Esophagus muscularis mucosa (tissue), 4 donors: ENCODE measurements at regions not wholly inside any gene's neighbourhood (a gene's known extent, or its start where the extent isn't known, plus 50 kb on each side); places are given as distances from the start of the nearest gene placed in this dataset.

Source experiments
- DNase-seq: peaks from one replicate; pipeline ENCODE4 v3.0.0-alpha.2; 2017; ENCODE audit errors: extremely low spot score
- H3K27ac ChIP-seq, 4 donors: fragments of 200-600 bp; sonication (generic); replicated peaks in 1 of 4; 1 replicate in 3 of 4; 2 replicates in 1 of 4; pipeline ENCODE4 v1.5.1; 2016 to 2019; ENCODE audit warnings: mild to moderate bottlenecking in 1 of 4
- H3K27me3 ChIP-seq, 4 donors: fragments of 200-600 bp; sonication (generic); one replicate each; pipeline versions ENCODE4 v1.5.1 to v1.6.0; 2016 to 2019
- H3K36me3 ChIP-seq, 4 donors: fragments of 200-600 bp; sonication (generic); one replicate each; pipeline ENCODE4 v1.5.1; 2016 to 2019
- H3K4me1 ChIP-seq, 4 donors: fragments of 200-600 bp; sonication (generic); one replicate each; pipeline ENCODE4 v1.5.1; 2016 to 2019
- H3K4me3 ChIP-seq, 4 donors: fragments of 200-600 bp; sonication (generic); 1 replicate in 2 of 4; 2 replicates in 2 of 4; pipeline ENCODE4 v1.5.1; 2016 to 2019; ENCODE audit warnings: mild to moderate bottlenecking in 4 of 4, moderate library complexity in 1 of 4
- H3K9me3 ChIP-seq, 4 donors: fragments of 200-600 bp; sonication (generic); 1 replicate in 3 of 4; 2 replicates in 1 of 4; pipeline ENCODE4 v1.5.1; 2016 to 2019
- CTCF ChIP-seq, 3 experiments: fragments of 200-600 bp in 2 of 3; fragments of 450-650 bp in 1 of 3; sonication (generic) in 2 of 3; IDR thresholded peaks; one replicate each; pipeline ENCODE4 v1.5.1; 2017 to 2019; ENCODE audit warnings: antibody characterized with exemption in 3 of 3, mild to moderate bottlenecking in 2 of 3, moderate library complexity in 1 of 3
- EP300 ChIP-seq: sonication (generic); formaldehyde crosslinking; IDR thresholded peaks from one replicate; pipeline ENCODE4 v1.6.1; 2017; ENCODE audit warnings: antibody characterized with exemption
- POLR2A ChIP-seq: fragments of 450-650 bp; IDR thresholded peaks from one replicate; pipeline ENCODE4 v1.6.1; 2017; ENCODE audit warnings: antibody characterized with exemption, moderate library complexity, mild to moderate bottlenecking, low read depth
- POLR2AphosphoS5 ChIP-seq, 2 donors: sonication (generic); formaldehyde crosslinking; IDR thresholded peaks; one replicate each; pipeline ENCODE4 v1.6.1; 2017; ENCODE audit warnings: antibody characterized with exemption in 2 of 2
- WGBS: methylation state at CpG from one replicate; pipeline ENCODE4 v1.1.5; 2018; 5-methylcytosine and 5-hydroxymethylcytosine counted together
- intact Hi-C: fragments of 100-400 bp; cut with DNase I; formaldehyde crosslinking; loops from one replicate; pipeline ENCODE4 v1.15.1; 2023

GRCh38 chr4:175374459-175374858 lies 437.6 kb downstream of the GPM6A start:
- Histone ChIP-seq H3K9me3 (no peaks in the 10 kb centered on the region), H3K4me1 (no peaks in the 10 kb centered on the region), H3K4me3 (no peak overlapping the region), H3K27ac (no peak overlapping the region), H3K36me3 (no peaks in the 10 kb centered on the region), H3K27me3 (no peaks in the 10 kb centered on the region)
- DNase-seq: no peak
- WGBS: 78% methylated on average over 3 of the region's 3 CpGs
- TF ChIP-seq POLR2A (no peak), POLR2AphosphoS5 (IDR thresholded peaks at IDR 0.05) (no peak), CTCF (IDR thresholded peaks at IDR 0.05) (no peak), EP300 (no peak)
- intact Hi-C loops: no loop called here

DNA sequence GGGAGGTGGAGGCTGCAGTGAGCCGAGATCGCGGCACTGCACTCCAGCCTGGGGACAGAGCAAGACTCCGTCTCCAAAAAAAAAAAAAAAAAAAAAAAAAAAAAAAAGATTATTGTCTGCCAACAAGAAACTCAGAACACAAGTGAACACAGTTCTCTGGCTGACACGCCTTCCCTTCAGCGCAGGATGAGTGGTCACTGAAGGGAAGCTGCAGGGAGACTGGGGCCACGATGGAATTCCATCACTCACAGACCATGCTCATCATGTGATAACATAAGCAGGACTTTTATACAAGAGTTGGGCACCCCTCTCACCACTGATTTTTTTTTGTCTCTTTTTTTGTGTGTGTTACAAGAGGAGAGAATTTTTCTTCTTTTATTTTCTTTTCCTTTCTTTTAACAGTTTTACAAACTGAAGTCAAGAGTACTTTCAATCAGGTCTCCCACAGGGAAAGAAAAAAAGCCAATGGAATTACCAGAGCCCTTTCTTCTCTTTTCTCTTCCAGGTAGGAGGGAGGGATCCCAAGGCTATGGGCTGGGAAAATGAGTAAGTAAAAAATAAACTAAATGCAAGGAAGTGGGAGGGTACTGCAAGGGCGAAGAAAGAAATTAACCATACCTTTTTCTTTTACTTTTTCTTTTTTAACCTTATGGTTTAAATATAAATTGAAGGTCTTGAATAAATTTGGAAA lies 435.6 kb downstream of the GPM6A start:
- Histone ChIP-seq H3K27ac (no peak overlapping the region), H3K4me1 (no peaks in the 10 kb centered on the region), H3K36me3 (no peaks in the 10 kb centered on the region), H3K4me3 (no peak overlapping the region), H3K27me3 (no peaks in the 10 kb centered on the region), H3K9me3 (no peaks in the 10 kb centered on the region)
- 85% methylated on average over 8 of the region's 8 CpGs for WGBS
- TF ChIP-seq POLR2AphosphoS5 (IDR thresholded peaks at IDR 0.05) (no peak), EP300 (no peak), CTCF (IDR thresholded peaks at IDR 0.05) (no peak), POLR2A (no peak)
- intact Hi-C loops: no loop called here
- no peak for DNase-seq

DNA sequence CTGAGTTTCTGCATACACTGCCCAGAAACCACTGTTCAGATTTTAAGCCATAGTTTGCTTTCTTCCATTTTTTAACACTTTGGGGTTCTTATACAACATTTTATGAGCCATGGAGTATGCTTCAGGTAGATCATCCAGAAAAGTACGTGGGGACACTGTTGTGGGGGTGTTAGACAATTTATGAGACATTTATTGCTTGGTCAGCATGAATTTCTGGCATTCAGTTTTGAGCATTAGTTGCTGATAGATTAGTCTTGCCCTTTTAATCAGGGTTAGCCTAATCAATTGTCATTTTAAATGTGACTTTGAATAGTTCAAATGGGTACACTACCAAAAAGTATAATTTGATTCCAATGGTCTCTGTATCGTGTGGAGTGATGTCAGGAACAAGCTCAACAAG lies 434.9 kb downstream of the GPM6A start:
- WGBS: 77% methylated on average over 2 of the region's 2 CpGs

GRCh38 chr4:175378372-175378771 lies 433.7 kb downstream of the GPM6A start:
- Histone ChIP-seq H3K36me3 (no peaks in the 10 kb centered on the region), H3K9me3 (no peaks in the 10 kb centered on the region), H3K4me1 (no peaks in the 10 kb centered on the region), H3K4me3 (no peak overlapping the region), H3K27me3 (no peaks in the 10 kb centered on the region), H3K27ac (no peak overlapping the region)
- no peak for DNase-seq
- intact Hi-C loops: no loop called here
- 77% methylated on average over 1 of the region's 4 CpGs for WGBS
- TF ChIP-seq POLR2A: no peak
- no peak for TF ChIP-seq EP300

More for the DNA sequence above, 434.9 kb downstream of the GPM6A start:
- Histone ChIP-seq H3K9me3 (no peaks in the 10 kb centered on the region), H3K27me3 (no peaks in the 10 kb centered on the region), H3K4me3 (no peak overlapping the region), H3K27ac (no peak overlapping the region), H3K36me3 (no peaks in the 10 kb centered on the region), H3K4me1 (no peaks in the 10 kb centered on the region)
- DNase-seq: no peak
- intact Hi-C loops: no loop called here
- TF ChIP-seq EP300 (no peak), POLR2AphosphoS5 (IDR thresholded peaks at IDR 0.05) (no peak), CTCF (IDR thresholded peaks at IDR 0.05) (no peak)

GRCh38 chr4:175380841-175381240 lies 431.2 kb downstream of the GPM6A start:
- H3K36me3 ChIP-seq: no peaks in the 10 kb centered on the region
- 91% methylated on average over 6 of the region's 6 CpGs for WGBS
- no peaks in the 10 kb centered on the region for H3K4me1 ChIP-seq
- intact Hi-C loops: no loop called here
- H3K9me3 ChIP-seq: no peaks in the 10 kb centered on the region
- H3K27ac ChIP-seq: no peak overlapping the region
- no peaks in the 10 kb centered on the region for H3K27me3 ChIP-seq
- no peak for DNase-seq
- H3K4me3 ChIP-seq: no peak overlapping the region
- TF ChIP-seq CTCF (IDR thresholded peaks at IDR 0.05) (no peak), POLR2AphosphoS5 (IDR thresholded peaks at IDR 0.05) (no peak), POLR2A (no peak), EP300 (no peak)
